ENCODE measurements at regions not wholly inside any gene's neighbourhood (a gene's known extent, or its start where the extent isn't known, plus 50 kb on each side); places are given as distances from the start of the nearest gene placed in this dataset.

- TF ChIP-seq, protein P1, sequence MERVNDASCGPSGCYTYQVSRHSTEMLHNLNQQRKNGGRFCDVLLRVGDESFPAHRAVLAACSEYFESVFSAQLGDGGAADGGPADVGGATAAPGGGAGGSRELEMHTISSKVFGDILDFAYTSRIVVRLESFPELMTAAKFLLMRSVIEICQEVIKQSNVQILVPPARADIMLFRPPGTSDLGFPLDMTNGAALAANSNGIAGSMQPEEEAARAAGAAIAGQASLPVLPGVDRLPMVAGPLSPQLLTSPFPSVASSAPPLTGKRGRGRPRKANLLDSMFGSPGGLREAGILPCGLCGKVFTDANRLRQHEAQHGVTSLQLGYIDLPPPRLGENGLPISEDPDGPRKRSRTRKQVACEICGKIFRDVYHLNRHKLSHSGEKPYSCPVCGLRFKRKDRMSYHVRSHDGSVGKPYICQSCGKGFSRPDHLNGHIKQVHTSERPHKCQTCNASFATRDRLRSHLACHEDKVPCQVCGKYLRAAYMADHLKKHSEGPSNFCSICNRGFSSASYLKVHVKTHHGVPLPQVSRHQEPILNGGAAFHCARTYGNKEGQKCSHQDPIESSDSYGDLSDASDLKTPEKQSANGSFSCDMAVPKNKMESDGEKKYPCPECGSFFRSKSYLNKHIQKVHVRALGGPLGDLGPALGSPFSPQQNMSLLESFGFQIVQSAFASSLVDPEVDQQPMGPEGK (CRISPR knock-in tag; IDR thresholded peaks at IDR 0.05; ENCODE audit: borderline replicate concordance) = no peak
- TF ChIP-seq PPARA (CRISPR knock-in tag; IDR thresholded peaks at IDR 0.05; ENCODE audit: borderline replicate concordance) = no peak
- no peak for TF ChIP-seq GLIS3 (CRISPR knock-in tag; IDR thresholded peaks at IDR 0.05)
- no peak for TF ChIP-seq ZFP30 (CRISPR knock-in tag; IDR thresholded peaks at IDR 0.05)
- no peak for TF ChIP-seq ARNTL (CRISPR knock-in tag; IDR thresholded peaks at IDR 0.05; ENCODE audit: borderline replicate concordance, low read depth)
- TF ChIP-seq ESRRG (CRISPR knock-in tag; IDR thresholded peaks at IDR 0.05) = no peak
- TF ChIP-seq CREB5 (CRISPR knock-in tag; IDR thresholded peaks at IDR 0.05; ENCODE audit: low read depth) = no peak
- TF ChIP-seq ZNF565 (CRISPR knock-in tag; conservative IDR thresholded peaks at IDR 0.05; ENCODE audit: low read depth) = no peak
- no peak for TF ChIP-seq ZNF70 (CRISPR knock-in tag; IDR thresholded peaks at IDR 0.05)
- TF ChIP-seq ZFP3 (CRISPR knock-in tag; IDR thresholded peaks at IDR 0.05) = no peak
- TF ChIP-seq RARB (CRISPR knock-in tag; IDR thresholded peaks at IDR 0.05) = no peak
These were observed 370.6 kb downstream of the PTPRC start for GRCh38 chr1:199009447-199009846.
